ENCODE measurements at regions not wholly inside any gene's neighbourhood (a gene's known extent, or its start where the extent isn't known, plus 50 kb on each side); places are given as distances from the start of the nearest gene placed in this dataset.

DNA sequence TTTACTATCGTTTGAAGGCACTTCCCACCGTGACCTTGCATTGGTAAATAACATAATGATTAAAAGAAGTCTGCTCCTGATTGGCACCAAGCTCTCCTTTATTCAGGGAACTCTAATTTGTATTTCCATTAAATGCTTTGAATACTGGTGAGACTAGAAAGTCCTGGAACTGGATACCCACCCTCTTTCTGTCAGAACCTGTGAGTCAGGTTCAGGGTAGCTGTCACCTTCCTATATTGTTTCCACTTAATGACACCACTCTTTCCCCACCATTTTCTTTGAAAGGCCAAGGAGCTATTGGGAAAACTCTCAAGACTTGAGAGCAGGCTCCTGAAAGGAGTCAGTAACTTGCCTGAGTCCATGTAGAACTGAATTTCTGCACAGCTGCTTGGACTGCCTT, 55.9 kb upstream of the RASSF6 start:
- Histone ChIP-seq H3K4me2 (ENCODE audit: control insufficient read depth, insufficient read depth) (no peak overlapping the region), H3K4me1 (ENCODE audit: control insufficient read depth, insufficient read depth, low read length) (no peaks in the 10 kb centered on the region), H3K27me3 (replicated peaks in 1 of 2; ENCODE audit: control insufficient read depth in 2 of 2, insufficient read depth in 2 of 2, low read length in 1 of 2) (no peaks in the 10 kb centered on the region), H3K9me3 (replicated peaks; ENCODE audit: control insufficient read depth, insufficient read depth, low read length) (no peaks in the 10 kb centered on the region), H3K9ac (ENCODE audit: control insufficient read depth, insufficient read depth, low read length) (no peak overlapping the region), H4K20me1 (ENCODE audit: control insufficient read depth, insufficient read depth) (no peaks in the 10 kb centered on the region), H3K36me3 (ENCODE audit: control insufficient read depth in 2 of 2, insufficient read depth in 2 of 2, low read length in 1 of 2) (no peaks in the 10 kb centered on the region), H3K79me2 (ENCODE audit: control insufficient read depth, insufficient read depth, low read length) (no peaks in the 10 kb centered on the region), H2AFZ (ENCODE audit: control insufficient read depth, low read depth, low read length) (no peak overlapping the region), H3K4me3 (no peak overlapping the region), H3K27ac (ENCODE audit: control insufficient read depth, insufficient read depth) (no peak overlapping the region)
- DNase-seq (ENCODE audit: low read depth, low spot score) (no peak), FAIRE-seq (no peak), ATAC-seq (no peak)
- RAD21 ChIA-PET (ENCODE audit: unreplicated experiment) = interaction anchor here (0.7 to 1.4 kb wide), 5 partner anchors 12 to 335 kb away, joined by 3 to 4 read pairs (median 3); no protein-coding TSS in a partner anchor
- no peak for TF ChIP-seq KAT2A (conservative IDR thresholded peaks at IDR 0.05; ENCODE audit: control insufficient read depth, low read depth, low read length)
- TF ChIP-seq, protein P1, sequence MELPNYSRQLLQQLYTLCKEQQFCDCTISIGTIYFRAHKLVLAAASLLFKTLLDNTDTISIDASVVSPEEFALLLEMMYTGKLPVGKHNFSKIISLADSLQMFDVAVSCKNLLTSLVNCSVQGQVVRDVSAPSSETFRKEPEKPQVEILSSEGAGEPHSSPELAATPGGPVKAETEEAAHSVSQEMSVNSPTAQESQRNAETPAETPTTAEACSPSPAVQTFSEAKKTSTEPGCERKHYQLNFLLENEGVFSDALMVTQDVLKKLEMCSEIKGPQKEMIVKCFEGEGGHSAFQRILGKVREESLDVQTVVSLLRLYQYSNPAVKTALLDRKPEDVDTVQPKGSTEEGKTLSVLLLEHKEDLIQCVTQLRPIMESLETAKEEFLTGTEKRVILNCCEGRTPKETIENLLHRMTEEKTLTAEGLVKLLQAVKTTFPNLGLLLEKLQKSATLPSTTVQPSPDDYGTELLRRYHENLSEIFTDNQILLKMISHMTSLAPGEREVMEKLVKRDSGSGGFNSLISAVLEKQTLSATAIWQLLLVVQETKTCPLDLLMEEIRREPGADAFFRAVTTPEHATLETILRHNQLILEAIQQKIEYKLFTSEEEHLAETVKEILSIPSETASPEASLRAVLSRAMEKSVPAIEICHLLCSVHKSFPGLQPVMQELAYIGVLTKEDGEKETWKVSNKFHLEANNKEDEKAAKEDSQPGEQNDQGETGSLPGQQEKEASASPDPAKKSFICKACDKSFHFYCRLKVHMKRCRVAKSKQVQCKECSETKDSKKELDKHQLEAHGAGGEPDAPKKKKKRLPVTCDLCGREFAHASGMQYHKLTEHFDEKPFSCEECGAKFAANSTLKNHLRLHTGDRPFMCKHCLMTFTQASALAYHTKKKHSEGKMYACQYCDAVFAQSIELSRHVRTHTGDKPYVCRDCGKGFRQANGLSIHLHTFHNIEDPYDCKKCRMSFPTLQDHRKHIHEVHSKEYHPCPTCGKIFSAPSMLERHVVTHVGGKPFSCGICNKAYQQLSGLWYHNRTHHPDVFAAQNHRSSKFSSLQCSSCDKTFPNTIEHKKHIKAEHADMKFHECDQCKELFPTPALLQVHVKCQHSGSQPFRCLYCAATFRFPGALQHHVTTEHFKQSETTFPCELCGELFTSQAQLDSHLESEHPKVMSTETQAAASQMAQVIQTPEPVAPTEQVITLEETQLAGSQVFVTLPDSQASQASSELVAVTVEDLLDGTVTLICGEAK (IDR thresholded peaks at IDR 0.05; ENCODE audit: borderline replicate concordance) = no peak
- TF ChIP-seq, protein P2, sequence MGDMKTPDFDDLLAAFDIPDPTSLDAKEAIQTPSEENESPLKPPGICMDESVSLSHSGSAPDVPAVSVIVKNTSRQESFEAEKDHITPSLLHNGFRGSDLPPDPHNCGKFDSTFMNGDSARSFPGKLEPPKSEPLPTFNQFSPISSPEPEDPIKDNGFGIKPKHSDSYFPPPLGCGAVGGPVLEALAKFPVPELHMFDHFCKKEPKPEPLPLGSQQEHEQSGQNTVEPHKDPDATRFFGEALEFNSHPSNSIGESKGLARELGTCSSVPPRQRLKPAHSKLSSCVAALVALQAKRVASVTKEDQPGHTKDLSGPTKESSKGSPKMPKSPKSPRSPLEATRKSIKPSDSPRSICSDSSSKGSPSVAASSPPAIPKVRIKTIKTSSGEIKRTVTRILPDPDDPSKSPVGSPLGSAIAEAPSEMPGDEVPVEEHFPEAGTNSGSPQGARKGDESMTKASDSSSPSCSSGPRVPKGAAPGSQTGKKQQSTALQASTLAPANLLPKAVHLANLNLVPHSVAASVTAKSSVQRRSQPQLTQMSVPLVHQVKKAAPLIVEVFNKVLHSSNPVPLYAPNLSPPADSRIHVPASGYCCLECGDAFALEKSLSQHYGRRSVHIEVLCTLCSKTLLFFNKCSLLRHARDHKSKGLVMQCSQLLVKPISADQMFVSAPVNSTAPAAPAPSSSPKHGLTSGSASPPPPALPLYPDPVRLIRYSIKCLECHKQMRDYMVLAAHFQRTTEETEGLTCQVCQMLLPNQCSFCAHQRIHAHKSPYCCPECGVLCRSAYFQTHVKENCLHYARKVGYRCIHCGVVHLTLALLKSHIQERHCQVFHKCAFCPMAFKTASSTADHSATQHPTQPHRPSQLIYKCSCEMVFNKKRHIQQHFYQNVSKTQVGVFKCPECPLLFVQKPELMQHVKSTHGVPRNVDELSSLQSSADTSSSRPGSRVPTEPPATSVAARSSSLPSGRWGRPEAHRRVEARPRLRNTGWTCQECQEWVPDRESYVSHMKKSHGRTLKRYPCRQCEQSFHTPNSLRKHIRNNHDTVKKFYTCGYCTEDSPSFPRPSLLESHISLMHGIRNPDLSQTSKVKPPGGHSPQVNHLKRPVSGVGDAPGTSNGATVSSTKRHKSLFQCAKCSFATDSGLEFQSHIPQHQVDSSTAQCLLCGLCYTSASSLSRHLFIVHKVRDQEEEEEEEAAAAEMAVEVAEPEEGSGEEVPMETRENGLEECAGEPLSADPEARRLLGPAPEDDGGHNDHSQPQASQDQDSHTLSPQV (IDR thresholded peaks at IDR 0.05) = no peak
- no peak for TF ChIP-seq MXI1 (IDR thresholded peaks at IDR 0.05; ENCODE audit: low read depth, low read length)
- no peak for TF ChIP-seq ETV6 (conservative IDR thresholded peaks at IDR 0.05 in 1 of 2, IDR thresholded peaks at IDR 0.05 in 1 of 2; ENCODE audit: borderline replicate concordance in 1 of 2, low read depth in 1 of 2)
- TF ChIP-seq, protein P3, sequence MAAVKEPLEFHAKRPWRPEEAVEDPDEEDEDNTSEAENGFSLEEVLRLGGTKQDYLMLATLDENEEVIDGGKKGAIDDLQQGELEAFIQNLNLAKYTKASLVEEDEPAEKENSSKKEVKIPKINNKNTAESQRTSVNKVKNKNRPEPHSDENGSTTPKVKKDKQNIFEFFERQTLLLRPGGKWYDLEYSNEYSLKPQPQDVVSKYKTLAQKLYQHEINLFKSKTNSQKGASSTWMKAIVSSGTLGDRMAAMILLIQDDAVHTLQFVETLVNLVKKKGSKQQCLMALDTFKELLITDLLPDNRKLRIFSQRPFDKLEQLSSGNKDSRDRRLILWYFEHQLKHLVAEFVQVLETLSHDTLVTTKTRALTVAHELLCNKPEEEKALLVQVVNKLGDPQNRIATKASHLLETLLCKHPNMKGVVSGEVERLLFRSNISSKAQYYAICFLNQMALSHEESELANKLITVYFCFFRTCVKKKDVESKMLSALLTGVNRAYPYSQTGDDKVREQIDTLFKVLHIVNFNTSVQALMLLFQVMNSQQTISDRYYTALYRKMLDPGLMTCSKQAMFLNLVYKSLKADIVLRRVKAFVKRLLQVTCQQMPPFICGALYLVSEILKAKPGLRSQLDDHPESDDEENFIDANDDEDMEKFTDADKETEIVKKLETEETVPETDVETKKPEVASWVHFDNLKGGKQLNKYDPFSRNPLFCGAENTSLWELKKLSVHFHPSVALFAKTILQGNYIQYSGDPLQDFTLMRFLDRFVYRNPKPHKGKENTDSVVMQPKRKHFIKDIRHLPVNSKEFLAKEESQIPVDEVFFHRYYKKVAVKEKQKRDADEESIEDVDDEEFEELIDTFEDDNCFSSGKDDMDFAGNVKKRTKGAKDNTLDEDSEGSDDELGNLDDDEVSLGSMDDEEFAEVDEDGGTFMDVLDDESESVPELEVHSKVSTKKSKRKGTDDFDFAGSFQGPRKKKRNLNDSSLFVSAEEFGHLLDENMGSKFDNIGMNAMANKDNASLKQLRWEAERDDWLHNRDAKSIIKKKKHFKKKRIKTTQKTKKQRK (IDR thresholded peaks at IDR 0.05; ENCODE audit: low read depth, low read length) = no peak
- TF ChIP-seq PML (IDR thresholded peaks at IDR 0.05; ENCODE audit: low read length) = no peak
- no peak for TF ChIP-seq ESRRA (IDR thresholded peaks at IDR 0.05; ENCODE audit: low read length)
- no peak for TF ChIP-seq MEF2B (IDR thresholded peaks at IDR 0.05; ENCODE audit: partially characterized antibody, poor library complexity, severe bottlenecking)
- no peak for TF ChIP-seq CREB1 (IDR thresholded peaks at IDR 0.05; ENCODE audit: low read depth)
- no peak for TF ChIP-seq JUNB (IDR thresholded peaks at IDR 0.05)
- SMC1A ChIA-PET (ENCODE audit: uncharacterized antibody, unreplicated experiment) = interaction anchor here (0.6 to 3.1 kb wide), 14 partner anchors 9 to 458 kb away, joined by 3 to 9 read pairs (median 4); no protein-coding TSS in a partner anchor
- CTCF ChIA-PET = interaction anchor here (0.7 to 6.1 kb wide), 10 partner anchors 8 to 455 kb away, joined by 3 to 43 read pairs (median 3); no protein-coding TSS in a partner anchor
- POLR2A ChIA-PET = no interaction called here
- intact Hi-C loops (cut with micrococcal nuclease; ENCODE audit: unreplicated experiment) = no loop called here
- no TSS peak for BruUV-seq (replicated peaks)
- in situ Hi-C loops (cut with MboI) = no loop called here
- 55% methylated on average over 2 of the region's 2 CpGs for WGBS (ENCODE audit: insufficient coverage, insufficient replicate concordance, low lambda C conversion rate, missing lambda C conversion rate)

All from GM12878 (cell line).